ENCODE measurements at regions not wholly inside any gene's neighbourhood (a gene's known extent, or its start where the extent isn't known, plus 50 kb on each side); places are given as distances from the start of the nearest gene placed in this dataset.

DNA sequence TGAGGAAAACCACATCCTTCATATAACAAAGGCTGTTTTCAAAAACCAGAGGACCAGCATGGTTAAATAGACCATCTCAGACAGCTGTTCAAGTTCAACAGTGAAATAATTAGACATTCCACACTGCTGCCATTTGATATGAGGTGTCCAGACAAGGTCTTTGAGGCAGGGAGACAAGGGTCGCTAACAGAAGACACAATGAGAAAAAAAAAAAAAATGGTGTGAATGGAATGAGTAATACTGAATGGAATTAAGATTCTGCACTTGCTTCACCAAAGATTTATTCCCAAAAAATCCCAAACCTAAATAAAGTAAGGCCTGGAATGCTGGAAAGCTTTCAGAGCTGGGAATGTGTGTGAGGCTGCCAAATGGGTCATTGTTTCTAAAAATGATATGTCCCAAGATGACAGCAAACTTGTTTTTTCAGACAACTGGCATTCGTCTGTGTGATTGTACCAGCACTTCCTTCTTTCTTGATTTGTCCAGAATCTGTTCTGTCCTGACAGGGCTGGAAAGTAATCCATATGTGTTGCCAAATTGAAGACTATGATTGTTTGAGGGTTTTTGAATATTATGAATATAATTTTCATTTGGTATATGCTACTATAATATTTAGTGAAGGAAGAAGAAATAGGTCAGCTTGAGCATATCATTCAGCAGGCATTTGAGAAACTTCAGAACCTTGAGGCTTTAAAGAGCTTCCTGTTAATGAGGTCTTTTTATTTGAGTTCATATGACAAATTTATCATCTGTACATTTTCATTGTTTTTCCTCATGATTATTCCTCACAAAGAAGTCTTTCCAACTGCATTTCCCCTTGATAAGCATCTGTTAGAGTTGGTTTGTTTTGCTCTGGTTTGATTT, 85.2 kb upstream of the ITGA4 start:
- no peak for DNase-seq (ENCODE audit: low spot score)
- TF ChIP-seq POLR2A (IDR thresholded peaks at IDR 0.05) (no peak), POLR2AphosphoS5 (IDR thresholded peaks at IDR 0.05) (no peak)
- TF ChIP-seq, protein P1, sequence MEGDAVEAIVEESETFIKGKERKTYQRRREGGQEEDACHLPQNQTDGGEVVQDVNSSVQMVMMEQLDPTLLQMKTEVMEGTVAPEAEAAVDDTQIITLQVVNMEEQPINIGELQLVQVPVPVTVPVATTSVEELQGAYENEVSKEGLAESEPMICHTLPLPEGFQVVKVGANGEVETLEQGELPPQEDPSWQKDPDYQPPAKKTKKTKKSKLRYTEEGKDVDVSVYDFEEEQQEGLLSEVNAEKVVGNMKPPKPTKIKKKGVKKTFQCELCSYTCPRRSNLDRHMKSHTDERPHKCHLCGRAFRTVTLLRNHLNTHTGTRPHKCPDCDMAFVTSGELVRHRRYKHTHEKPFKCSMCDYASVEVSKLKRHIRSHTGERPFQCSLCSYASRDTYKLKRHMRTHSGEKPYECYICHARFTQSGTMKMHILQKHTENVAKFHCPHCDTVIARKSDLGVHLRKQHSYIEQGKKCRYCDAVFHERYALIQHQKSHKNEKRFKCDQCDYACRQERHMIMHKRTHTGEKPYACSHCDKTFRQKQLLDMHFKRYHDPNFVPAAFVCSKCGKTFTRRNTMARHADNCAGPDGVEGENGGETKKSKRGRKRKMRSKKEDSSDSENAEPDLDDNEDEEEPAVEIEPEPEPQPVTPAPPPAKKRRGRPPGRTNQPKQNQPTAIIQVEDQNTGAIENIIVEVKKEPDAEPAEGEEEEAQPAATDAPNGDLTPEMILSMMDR (IDR thresholded peaks at IDR 0.05) = no peak
- 11% methylated on average over 2 of the region's 2 CpGs for WGBS
- Histone ChIP-seq H3K4me1 (replicated peaks) (no peaks in the 10 kb centered on the region), H3K4me3 (no peak overlapping the region), H3K36me3 (no peaks in the 10 kb centered on the region), H3K27ac (no peak overlapping the region), H3K9me3 (no peaks in the 10 kb centered on the region), H3K27me3 (replicated peaks; ENCODE audit: insufficient read depth) (no peaks in the 10 kb centered on the region)
- intact Hi-C loops (cut with DNase I) = no loop called here

DNA sequence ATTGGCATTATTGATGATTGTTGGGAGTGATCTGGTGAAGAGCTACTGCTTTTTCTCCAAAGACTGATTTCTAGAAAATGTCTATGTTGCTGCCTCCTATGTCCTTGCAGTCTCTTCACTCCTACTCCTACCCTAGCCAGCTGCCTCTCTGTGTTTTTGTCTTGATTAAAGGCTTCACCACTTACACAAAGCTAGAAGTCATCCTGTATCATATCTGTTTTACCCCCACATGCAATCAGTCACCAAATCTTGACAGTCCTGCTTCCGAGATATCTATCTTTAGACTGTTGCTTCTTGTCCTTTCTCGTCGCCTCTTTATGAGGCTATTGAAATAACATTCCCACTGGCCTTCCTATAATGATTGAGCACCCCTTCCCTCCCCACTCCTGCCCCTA, 84.5 kb upstream of the ITGA4 start:
- Histone ChIP-seq H3K27me3 (replicated peaks; ENCODE audit: insufficient read depth) (no peaks in the 10 kb centered on the region), H3K4me3 (no peak overlapping the region), H3K27ac (no peak overlapping the region), H3K36me3 (no peaks in the 10 kb centered on the region), H3K4me1 (replicated peaks) (no peaks in the 10 kb centered on the region), H3K9me3 (no peaks in the 10 kb centered on the region)
- intact Hi-C loops (cut with DNase I) = no loop called here
- 43% methylated on average over 3 of the region's 3 CpGs for WGBS
- TF ChIP-seq, protein P1 (IDR thresholded peaks at IDR 0.05) = no peak
- no peak for TF ChIP-seq POLR2A (IDR thresholded peaks at IDR 0.05)
- TF ChIP-seq POLR2AphosphoS5 (IDR thresholded peaks at IDR 0.05) = no peak
- no peak for DNase-seq (ENCODE audit: low spot score)

DNA sequence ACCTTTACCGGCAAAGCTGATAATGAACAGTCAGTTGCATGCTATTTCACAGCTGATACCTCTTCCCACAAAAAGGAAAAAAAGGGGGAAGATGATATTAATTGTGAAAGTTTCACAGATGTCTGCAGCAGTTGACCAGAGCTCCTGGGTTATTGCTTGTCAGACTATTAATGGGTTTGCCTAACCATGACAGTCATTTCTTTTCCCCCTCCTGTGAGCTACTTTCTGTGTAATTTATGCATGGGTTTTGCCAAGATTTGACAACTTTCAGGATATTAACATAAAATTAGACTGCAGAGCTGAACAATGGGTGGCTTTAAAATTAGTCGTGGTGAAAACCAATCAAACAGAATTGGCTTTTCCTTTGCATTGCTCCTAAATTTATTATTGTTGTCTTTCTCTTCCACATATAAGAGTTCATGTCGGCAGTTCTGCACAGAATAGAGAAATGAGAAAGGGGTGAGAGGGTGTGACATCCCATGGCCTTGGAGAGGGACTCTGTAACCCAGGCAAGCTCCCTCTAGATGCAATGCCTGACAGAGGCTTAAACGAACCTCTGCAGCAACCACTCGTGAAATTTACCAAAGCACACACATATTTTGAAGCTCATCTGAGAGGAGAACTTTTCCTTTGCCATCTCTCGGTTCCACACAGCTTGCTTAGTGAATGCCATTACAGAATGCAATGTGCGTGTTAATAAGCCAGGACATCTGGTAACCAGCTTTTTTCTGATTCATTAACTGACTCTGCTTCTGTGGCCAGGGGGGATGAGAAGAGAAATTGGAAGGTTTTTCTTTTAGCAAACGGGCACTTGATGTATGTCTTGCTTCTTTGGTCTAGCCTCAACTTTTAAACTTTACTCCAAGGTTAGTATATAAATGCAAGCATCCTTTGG, 82.2 kb upstream of the ITGA4 start:
- no peak overlapping the region for H3K27ac ChIP-seq
- no peaks in the 10 kb centered on the region for H3K27me3 ChIP-seq (replicated peaks; ENCODE audit: insufficient read depth)
- WGBS = 72% methylated on average over 8 of the region's 8 CpGs
- H3K4me1 ChIP-seq (replicated peaks) = no peaks in the 10 kb centered on the region
- no peak for DNase-seq (ENCODE audit: low spot score)
- no peaks in the 10 kb centered on the region for H3K9me3 ChIP-seq
- TF ChIP-seq POLR2A (IDR thresholded peaks at IDR 0.05) (no peak), POLR2AphosphoS5 (IDR thresholded peaks at IDR 0.05) (no peak)
- TF ChIP-seq, protein P1 (IDR thresholded peaks at IDR 0.05) = no peak
- H3K36me3 ChIP-seq = no peaks in the 10 kb centered on the region
- intact Hi-C loops (cut with DNase I) = no loop called here
- no peak overlapping the region for H3K4me3 ChIP-seq

DNA sequence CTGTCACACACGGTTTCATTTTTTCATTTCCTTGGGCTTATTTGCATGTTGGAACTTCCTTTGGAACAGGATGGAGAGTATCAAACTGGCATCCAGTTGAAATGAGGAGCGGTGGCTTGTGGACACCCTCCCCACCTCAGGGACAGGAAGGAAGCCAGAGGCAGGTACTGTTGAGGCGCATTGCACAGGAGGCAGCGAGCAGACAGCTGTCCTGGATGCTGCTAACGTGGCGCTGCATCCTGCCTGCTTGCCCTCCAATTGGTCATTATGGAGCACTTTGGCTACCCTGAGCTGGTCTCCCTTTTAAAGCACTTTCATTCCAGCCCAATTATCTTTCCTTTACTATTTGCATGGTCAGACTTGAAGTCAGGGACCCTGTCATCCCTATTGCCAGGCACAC, 80.7 kb upstream of the ITGA4 start:
- WGBS = 85% methylated on average over 6 of the region's 6 CpGs
- no peak overlapping the region for H3K27ac ChIP-seq
- TF ChIP-seq, protein P1 (IDR thresholded peaks at IDR 0.05) = no peak
- no peak for TF ChIP-seq POLR2A (IDR thresholded peaks at IDR 0.05)
- no peak for TF ChIP-seq POLR2AphosphoS5 (IDR thresholded peaks at IDR 0.05)
- H3K4me1 ChIP-seq (replicated peaks) = no peaks in the 10 kb centered on the region
- no peak for DNase-seq (ENCODE audit: low spot score)
- intact Hi-C loops (cut with DNase I) = no loop called here
- no peaks in the 10 kb centered on the region for H3K27me3 ChIP-seq (replicated peaks; ENCODE audit: insufficient read depth)
- no peaks in the 10 kb centered on the region for H3K9me3 ChIP-seq
- no peak overlapping the region for H3K4me3 ChIP-seq
- no peaks in the 10 kb centered on the region for H3K36me3 ChIP-seq
